GM23248 (cell line): ENCODE measurements at regions not wholly inside any gene's neighbourhood (a gene's known extent, or its start where the extent isn't known, plus 50 kb on each side); places are given as distances from the start of the nearest gene placed in this dataset.

Source experiments
- DNase-seq: peaks from one replicate; pipeline ENCODE4 v3.0.0-alpha.2; 2015
- H2AFZ ChIP-seq: fragments of 200-600 bp; sonication (generic); 2 replicates; pipeline ENCODE4 v1.6.1; 2016; ENCODE audit warnings: antibody characterized with exemption
- H3F3A ChIP-seq: fragments of 200-600 bp; sonication (generic); 2 replicates; pipeline ENCODE4 v1.6.1; 2016; ENCODE audit warnings: mild to moderate bottlenecking, antibody characterized with exemption, mixed run types; ENCODE audit not compliant: insufficient read depth
- H3K27ac ChIP-seq: fragments of 200-600 bp; sonication (generic); 2 replicates; pipeline ENCODE4 v1.5.1; 2016; ENCODE audit warnings: mild to moderate bottlenecking
- H3K27me3 ChIP-seq: fragments of 200-600 bp; sonication (generic); replicated peaks from 2 replicates; pipeline ENCODE4 v1.6.1; 2016; ENCODE audit warnings: mild to moderate bottlenecking; ENCODE audit not compliant: insufficient read depth
- H3K36me3 ChIP-seq: fragments of 200-600 bp; sonication (generic); 2 replicates; pipeline ENCODE4 v1.6.1; 2016; ENCODE audit warnings: low read depth, mild to moderate bottlenecking
- H3K4me1 ChIP-seq: fragments of 200-600 bp; sonication (generic); 2 replicates; pipeline ENCODE4 v1.6.1; 2016; ENCODE audit warnings: mild to moderate bottlenecking; ENCODE audit not compliant: insufficient read depth
- H3K4me2 ChIP-seq: fragments of 200-600 bp; sonication (generic); one replicate; pipeline ENCODE4 v1.6.1; 2016; ENCODE audit warnings: mild to moderate bottlenecking; ENCODE audit not compliant: unreplicated experiment
- H3K4me3 ChIP-seq: fragments of 200-600 bp; sonication (generic); 2 replicates; pipeline ENCODE4 v1.5.1; 2016; ENCODE audit warnings: mild to moderate bottlenecking
- H3K79me2 ChIP-seq: fragments of 200-600 bp; sonication (generic); 2 replicates; pipeline ENCODE4 v1.6.1; 2016; ENCODE audit warnings: mild to moderate bottlenecking; ENCODE audit not compliant: insufficient read depth
- H3K9ac ChIP-seq: fragments of 200-600 bp; sonication (generic); 2 replicates; pipeline ENCODE4 v1.6.1; 2016; ENCODE audit warnings: mild to moderate bottlenecking
- H3K9me2 ChIP-seq: fragments of 200-600 bp; sonication (generic); 2 replicates; pipeline ENCODE4 v1.6.1; 2016; ENCODE audit warnings: mixed run types, mild to moderate bottlenecking, moderate library complexity; ENCODE audit not compliant: insufficient read depth
- H3K9me3 ChIP-seq: fragments of 200-600 bp; sonication (generic); one replicate; pipeline ENCODE4 v1.6.1; 2017; ENCODE audit warnings: low read depth
- H4K20me1 ChIP-seq: fragments of 200-600 bp; sonication (generic); 2 replicates; pipeline ENCODE4 v1.6.0; 2016; ENCODE audit not compliant: insufficient read depth
- EZH2 ChIP-seq: fragments of 200-600 bp; sonication (generic); IDR thresholded peaks from 2 replicates; pipeline ENCODE4 v1.6.1; 2018; ENCODE audit warnings: antibody characterized with exemption, mild to moderate bottlenecking; ENCODE audit not compliant: insufficient read depth, poor library complexity, severe bottlenecking
- EZH2phosphoT487 ChIP-seq: fragments of 200-600 bp; sonication (generic); IDR thresholded peaks from 2 replicates; pipeline ENCODE4 v1.6.1; 2018; ENCODE audit warnings: antibody characterized with exemption, moderate library complexity, mild to moderate bottlenecking, low read depth; ENCODE audit not compliant: insufficient read depth
- WGBS, 2 experiments: methylation state at CpG; one replicate each; pipeline ENCODE4 v1.1.6; 2015 to 2017; ENCODE audit warnings: low lambda C conversion rate in 2 of 2, low coverage in 1 of 2; ENCODE audit errors: missing lambda C conversion rate in 2 of 2; 5-methylcytosine and 5-hydroxymethylcytosine counted together
- in situ Hi-C: fragments of 300-500 bp; cut with MboI; formaldehyde crosslinking; loops from 2 replicates; pipeline ENCODE4 v1.15.0; 2020

DNA sequence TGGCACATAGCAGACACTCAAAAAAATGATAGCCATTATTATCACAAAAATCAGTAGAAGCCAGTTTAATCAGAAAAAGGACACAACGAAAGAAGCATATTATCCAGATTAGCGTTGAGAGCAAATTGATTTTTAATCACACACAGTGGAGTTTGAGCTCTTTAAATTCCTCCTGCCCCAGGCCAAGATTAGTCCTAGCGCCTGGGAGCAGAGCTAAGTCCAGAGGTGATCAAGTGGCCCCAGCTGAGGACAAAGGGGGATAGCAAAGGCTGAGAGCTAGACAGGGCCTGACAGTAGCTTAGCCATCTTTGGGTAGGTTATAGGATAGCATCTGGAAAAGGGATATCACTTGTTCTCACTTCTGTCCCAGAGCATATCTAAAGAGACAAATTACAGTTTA lies 133.6 kb downstream of the NXPE2 start:
- DNase-seq: no peak
- Histone ChIP-seq H3K4me2 (no peak overlapping the region), H4K20me1 (no peaks in the 10 kb centered on the region), H3K27me3 (0 out of 2 replicates have a peak, but pooled peaks cover 3% of the 10 kb centered on the region), H3K9me3 (no peaks in the 10 kb centered on the region), H2AFZ (no peak overlapping the region), H3K79me2 (no peaks in the 10 kb centered on the region), H3K9ac (no peak overlapping the region), H3K4me1 (no peaks in the 10 kb centered on the region), H3K36me3 (no peaks in the 10 kb centered on the region), H3K9me2 (no peaks in the 10 kb centered on the region), H3K4me3 (no peak overlapping the region), H3K27ac (no peak overlapping the region), H3F3A (no peaks in the 10 kb centered on the region)
- TF ChIP-seq EZH2phosphoT487 (no peak), EZH2 (no peak)
- 22 to 25% methylated on average over 3 of the region's 3 CpGs for WGBS, 2 experiments
- in situ Hi-C loops: no loop called here

DNA sequence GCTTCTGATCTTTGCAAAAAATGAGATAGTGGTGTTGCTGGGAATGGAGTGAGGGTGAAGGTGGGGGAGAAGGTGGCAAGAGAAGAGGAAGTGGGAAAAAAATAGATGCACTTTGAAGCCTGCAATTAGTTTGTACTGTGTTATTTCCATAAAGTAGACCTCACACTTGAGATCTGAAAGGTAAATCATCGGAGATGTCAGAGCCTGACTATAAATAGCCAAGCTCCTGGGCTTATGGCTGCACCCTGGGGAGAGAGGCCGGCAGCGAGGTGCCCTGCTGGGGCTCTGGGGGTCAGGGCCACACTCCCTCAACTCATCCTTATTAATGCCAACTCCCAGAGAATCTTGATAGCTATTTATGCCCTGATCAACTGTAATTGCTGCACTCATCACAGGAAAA lies 134.4 kb downstream of the NXPE2 start:
- H3K9me3 ChIP-seq: no peaks in the 10 kb centered on the region
- no peaks in the 10 kb centered on the region for H3F3A ChIP-seq

DNA sequence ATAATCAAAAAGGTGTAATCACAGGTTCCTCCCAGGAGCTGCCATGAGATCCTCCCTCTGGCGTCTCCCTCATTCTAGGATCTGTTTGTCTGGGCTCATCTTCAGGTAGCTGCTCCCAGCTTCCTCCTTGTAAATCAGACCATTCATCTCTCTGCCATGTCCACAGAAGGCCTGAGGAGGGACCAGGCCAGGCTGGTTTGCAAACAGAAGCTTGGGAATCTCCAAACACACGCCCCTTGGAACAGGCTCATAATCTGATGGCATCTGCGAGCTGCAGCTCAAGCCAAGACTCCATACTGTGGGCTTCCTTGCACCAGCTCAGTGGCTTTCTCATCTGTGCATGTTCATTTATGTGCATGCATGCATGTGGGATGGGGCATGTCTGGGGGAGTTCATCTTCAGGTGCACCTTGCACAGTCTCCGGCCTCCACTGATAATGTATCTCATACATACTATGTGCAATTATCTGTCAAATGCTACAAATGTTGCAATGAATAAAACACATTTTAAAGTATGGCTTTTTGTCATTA lies 134.9 kb downstream of the NXPE2 start:
- Histone ChIP-seq H3K27ac (no peak overlapping the region), H3K9ac (no peak overlapping the region), H3K27me3 (0 out of 2 replicates have a peak, but pooled peaks cover 3% of the 10 kb centered on the region), H3K79me2 (no peaks in the 10 kb centered on the region), H3K4me1 (no peaks in the 10 kb centered on the region), H3K36me3 (no peaks in the 10 kb centered on the region), H3F3A (no peaks in the 10 kb centered on the region), H2AFZ (no peak overlapping the region), H3K4me2 (no peak overlapping the region), H3K9me2 (no peaks in the 10 kb centered on the region), H3K9me3 (no peaks in the 10 kb centered on the region), H4K20me1 (no peaks in the 10 kb centered on the region), H3K4me3 (no peak overlapping the region)
- TF ChIP-seq EZH2phosphoT487 (no peak), EZH2 (no peak)
- whole genome bisulfite sequencing, 2 experiments: 26 to 40% methylated on average over 4 of the region's 4 CpGs
- in situ Hi-C loops: no loop called here
- no peak for DNase-seq

More for the DNA sequence above, 134.4 kb downstream of the NXPE2 start:
- Histone ChIP-seq H3K27ac (no peak overlapping the region), H3K4me3 (no peak overlapping the region), H3K79me2 (no peaks in the 10 kb centered on the region), H3K4me1 (no peaks in the 10 kb centered on the region), H2AFZ (no peak overlapping the region), H3K36me3 (no peaks in the 10 kb centered on the region), H4K20me1 (no peaks in the 10 kb centered on the region), H3K4me2 (no peak overlapping the region), H3K9me2 (no peaks in the 10 kb centered on the region), H3K27me3 (0 out of 2 replicates have a peak, but pooled peaks cover 3% of the 10 kb centered on the region), H3K9ac (no peak overlapping the region)
- no peak for DNase-seq
- TF ChIP-seq EZH2 (no peak), EZH2phosphoT487 (no peak)
- WGBS, 2 experiments: 27 to 52% methylated on average over 3 of the region's 3 CpGs
- in situ Hi-C loops: no loop called here

DNA sequence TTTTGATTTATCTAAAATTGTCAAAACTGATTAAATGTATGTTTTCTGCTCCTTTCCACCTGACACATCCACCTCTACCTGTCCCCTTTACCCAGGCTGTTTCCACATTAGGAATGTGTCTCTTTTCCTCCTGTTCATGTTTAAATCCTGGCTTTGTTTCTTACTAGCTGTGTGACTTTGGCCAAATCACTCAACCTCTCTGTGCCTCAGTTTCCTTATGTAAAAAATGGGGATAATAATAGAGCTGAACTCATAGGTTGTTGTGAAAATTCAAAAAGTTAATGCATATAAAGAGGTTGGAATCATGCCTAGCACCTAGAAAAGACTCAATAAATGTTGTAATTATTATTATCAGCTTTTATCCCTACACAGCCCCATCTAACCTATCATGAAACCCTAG lies 136.8 kb downstream of the NXPE2 start:
- Histone ChIP-seq H3F3A (no peaks in the 10 kb centered on the region), H3K4me2 (no peak overlapping the region), H3K4me1 (no peaks in the 10 kb centered on the region), H3K9me3 (no peaks in the 10 kb centered on the region), H3K79me2 (no peaks in the 10 kb centered on the region), H3K4me3 (no peak overlapping the region), H2AFZ (no peak overlapping the region), H4K20me1 (no peaks in the 10 kb centered on the region), H3K27me3 (0 out of 2 replicates have a peak, but pooled peaks cover 3% of the 10 kb centered on the region), H3K36me3 (no peaks in the 10 kb centered on the region), H3K9ac (no peak overlapping the region), H3K9me2 (no peaks in the 10 kb centered on the region), H3K27ac (no peak overlapping the region)
- in situ Hi-C loops: no loop called here
- no peak for DNase-seq
- TF ChIP-seq EZH2: no peak
- TF ChIP-seq EZH2phosphoT487: no peak

DNA sequence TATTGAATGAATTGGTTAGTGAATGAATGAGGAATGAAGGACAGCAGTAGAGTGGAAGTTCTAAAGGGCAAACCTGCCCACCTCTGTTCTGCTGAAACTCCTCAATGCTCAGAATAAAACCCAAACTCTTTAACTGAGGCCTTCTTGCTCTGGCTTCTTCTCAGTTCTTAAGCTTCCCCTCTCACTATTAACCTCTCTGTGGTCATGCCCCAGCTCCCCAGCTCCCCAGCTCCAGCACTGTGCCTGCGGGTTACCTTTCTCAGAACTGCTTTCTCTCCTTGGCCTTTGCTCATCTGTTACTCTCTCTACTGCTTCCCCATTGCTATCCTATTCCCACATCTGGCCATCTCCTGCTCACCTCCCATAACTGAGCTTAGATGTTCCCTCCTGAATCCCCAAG lies 137.4 kb downstream of the NXPE2 start:
- TF ChIP-seq EZH2phosphoT487 (no peak), EZH2 (no peak)
- H3K79me2 ChIP-seq: no peaks in the 10 kb centered on the region
- DNase-seq: no peak
- H3K36me3 ChIP-seq: no peaks in the 10 kb centered on the region
- no peak overlapping the region for H3K9ac ChIP-seq
- no peak overlapping the region for H3K27ac ChIP-seq
- no peaks in the 10 kb centered on the region for H3K4me1 ChIP-seq
- H3K4me2 ChIP-seq: no peak overlapping the region
- 7 to 14% methylated on average over 1 of the region's 1 CpG for WGBS, 2 experiments
- in situ Hi-C loops: no loop called here
- H3K9me2 ChIP-seq: no peaks in the 10 kb centered on the region
- no peaks in the 10 kb centered on the region for H4K20me1 ChIP-seq
- no peak overlapping the region for H3K4me3 ChIP-seq
- 0 out of 2 replicates have a peak, but pooled peaks cover 3% of the 10 kb centered on the region for H3K27me3 ChIP-seq
- no peaks in the 10 kb centered on the region for H3F3A ChIP-seq
- H3K9me3 ChIP-seq: no peaks in the 10 kb centered on the region
- H2AFZ ChIP-seq: no peak overlapping the region
